HepG2 (cell line): ENCODE measurements at regions not wholly inside any gene's neighbourhood (a gene's known extent, or its start where the extent isn't known, plus 50 kb on each side); places are given as distances from the start of the nearest gene placed in this dataset.

Experiments used
- FOXC1 ChIP-seq: sonication (generic); formaldehyde crosslinking; IDR thresholded peaks from 2 replicates; pipeline ENCODE4 v1.8.0; 2022; ENCODE audit warnings: mild to moderate bottlenecking, missing genetic modification reagents, borderline replicate concordance
- FOXP1 ChIP-seq, 2 experiments: fragments of 450-650 bp in 1 of 2; IDR thresholded peaks; 2 replicates each; pipeline ENCODE4 v1.6.1; 2017 to 2018; ENCODE audit warnings: antibody characterized with exemption in 1 of 2
- KLF15 ChIP-seq: sonication (generic); formaldehyde crosslinking; IDR thresholded peaks from 2 replicates; pipeline ENCODE4 v1.8.1; 2023; ENCODE audit warnings: borderline replicate concordance, mild to moderate bottlenecking, inconsistent platforms, missing genetic modification reagents, mixed read lengths
- MNT ChIP-seq: fragments of 450-650 bp; IDR thresholded peaks from 2 replicates; pipeline ENCODE4 v1.6.1; 2016
- RFX5 ChIP-seq: IDR thresholded peaks from 2 replicates; pipeline ENCODE4 v1.6.1; 2011; ENCODE audit warnings: low read depth, low read length, improper control_type of control experiment
- SOX6 ChIP-seq, 2 experiments: fragments of 450-650 bp in 1 of 2; sonication (generic) in 1 of 2; formaldehyde crosslinking in 1 of 2; IDR thresholded peaks; 2 replicates each; pipeline versions ENCODE4 v1.4.0 to v1.6.1; 2017 to 2020; ENCODE audit warnings: antibody characterized with exemption in 1 of 2, mild to moderate bottlenecking in 1 of 2, missing genetic modification reagents in 1 of 2
- STAT5B ChIP-seq: sonication (generic); formaldehyde crosslinking; IDR thresholded peaks from 2 replicates; pipeline ENCODE4 v1.4.0; 2020; ENCODE audit warnings: missing genetic modification reagents
- WIZ ChIP-seq: sonication (generic); formaldehyde crosslinking; IDR thresholded peaks from 2 replicates; pipeline ENCODE4 v1.5.1; 2020; ENCODE audit warnings: mild to moderate bottlenecking, missing genetic modification reagents
- ZNF451 ChIP-seq: sonication (generic); formaldehyde crosslinking; IDR thresholded peaks from 2 replicates; pipeline ENCODE4 v1.5.0; 2020; ENCODE audit warnings: mild to moderate bottlenecking, missing genetic modification reagents
- ZNF792 ChIP-seq: IDR thresholded peaks from 2 replicates; pipeline ENCODE4 v1.6.1; 2016
- TF ChIP-seq, protein P1 (sequence below): sonication (generic); formaldehyde crosslinking; IDR thresholded peaks from 2 replicates; pipeline ENCODE4 v1.5.1; 2020; ENCODE audit warnings: mild to moderate bottlenecking, missing genetic modification reagents, moderate library complexity
- TF ChIP-seq, protein P2 (sequence below): sonication (generic); formaldehyde crosslinking; IDR thresholded peaks from 2 replicates; pipeline ENCODE4 v1.5.0; 2020; ENCODE audit warnings: missing genetic modification reagents, mild to moderate bottlenecking, borderline replicate concordance

- TF ChIP-seq FOXP1 (IDR thresholded peaks at IDR 0.05) (no peak), FOXP1 (CRISPR knock-in tag; IDR thresholded peaks at IDR 0.05) (peak; percentile 60; the same call in 1 of the 2 replicates), KLF15 (no peak), WIZ (CRISPR knock-in tag) (no peak), RFX5 (no peak), STAT5B (CRISPR knock-in tag) (no peak), FOXC1 (CRISPR knock-in tag) (no peak), ZNF792 (CRISPR knock-in tag) (no peak), ZNF451 (CRISPR knock-in tag) (no peak), MNT (no peak), SOX6 (IDR thresholded peaks at IDR 0.05) (no peak), SOX6 (CRISPR knock-in tag; IDR thresholded peaks at IDR 0.05) (peak; percentile 42; the same call in 1 of the 2 replicates)
- TF ChIP-seq, protein P1, sequence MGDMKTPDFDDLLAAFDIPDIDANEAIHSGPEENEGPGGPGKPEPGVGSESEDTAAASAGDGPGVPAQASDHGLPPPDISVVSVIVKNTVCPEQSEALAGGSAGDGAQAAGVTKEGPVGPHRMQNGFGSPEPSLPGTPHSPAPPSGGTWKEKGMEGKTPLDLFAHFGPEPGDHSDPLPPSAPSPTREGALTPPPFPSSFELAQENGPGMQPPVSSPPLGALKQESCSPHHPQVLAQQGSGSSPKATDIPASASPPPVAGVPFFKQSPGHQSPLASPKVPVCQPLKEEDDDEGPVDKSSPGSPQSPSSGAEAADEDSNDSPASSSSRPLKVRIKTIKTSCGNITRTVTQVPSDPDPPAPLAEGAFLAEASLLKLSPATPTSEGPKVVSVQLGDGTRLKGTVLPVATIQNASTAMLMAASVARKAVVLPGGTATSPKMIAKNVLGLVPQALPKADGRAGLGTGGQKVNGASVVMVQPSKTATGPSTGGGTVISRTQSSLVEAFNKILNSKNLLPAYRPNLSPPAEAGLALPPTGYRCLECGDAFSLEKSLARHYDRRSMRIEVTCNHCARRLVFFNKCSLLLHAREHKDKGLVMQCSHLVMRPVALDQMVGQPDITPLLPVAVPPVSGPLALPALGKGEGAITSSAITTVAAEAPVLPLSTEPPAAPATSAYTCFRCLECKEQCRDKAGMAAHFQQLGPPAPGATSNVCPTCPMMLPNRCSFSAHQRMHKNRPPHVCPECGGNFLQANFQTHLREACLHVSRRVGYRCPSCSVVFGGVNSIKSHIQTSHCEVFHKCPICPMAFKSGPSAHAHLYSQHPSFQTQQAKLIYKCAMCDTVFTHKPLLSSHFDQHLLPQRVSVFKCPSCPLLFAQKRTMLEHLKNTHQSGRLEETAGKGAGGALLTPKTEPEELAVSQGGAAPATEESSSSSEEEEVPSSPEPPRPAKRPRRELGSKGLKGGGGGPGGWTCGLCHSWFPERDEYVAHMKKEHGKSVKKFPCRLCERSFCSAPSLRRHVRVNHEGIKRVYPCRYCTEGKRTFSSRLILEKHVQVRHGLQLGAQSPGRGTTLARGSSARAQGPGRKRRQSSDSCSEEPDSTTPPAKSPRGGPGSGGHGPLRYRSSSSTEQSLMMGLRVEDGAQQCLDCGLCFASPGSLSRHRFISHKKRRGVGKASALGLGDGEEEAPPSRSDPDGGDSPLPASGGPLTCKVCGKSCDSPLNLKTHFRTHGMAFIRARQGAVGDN (CRISPR knock-in tag): no peak
- TF ChIP-seq, protein P2, sequence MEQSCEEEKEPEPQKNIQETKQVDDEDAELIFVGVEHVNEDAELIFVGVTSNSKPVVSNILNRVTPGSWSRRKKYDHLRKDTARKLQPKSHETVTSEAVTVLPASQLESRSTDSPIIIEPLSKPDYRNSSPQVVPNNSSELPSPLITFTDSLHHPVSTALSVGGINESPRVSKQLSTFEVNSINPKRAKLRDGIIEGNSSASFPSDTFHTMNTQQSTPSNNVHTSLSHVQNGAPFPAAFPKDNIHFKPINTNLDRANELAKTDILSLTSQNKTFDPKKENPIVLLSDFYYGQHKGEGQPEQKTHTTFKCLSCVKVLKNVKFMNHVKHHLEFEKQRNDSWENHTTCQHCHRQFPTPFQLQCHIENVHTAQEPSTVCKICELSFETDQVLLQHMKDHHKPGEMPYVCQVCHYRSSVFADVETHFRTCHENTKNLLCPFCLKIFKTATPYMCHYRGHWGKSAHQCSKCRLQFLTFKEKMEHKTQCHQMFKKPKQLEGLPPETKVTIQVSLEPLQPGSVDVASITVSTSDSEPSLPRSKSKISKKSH (CRISPR knock-in tag): no peak
Observed at GRCh38 chr6:21454262-21454661, 139.3 kb upstream of the SOX4 start (continued).
